ENCODE measurements at regions not wholly inside any gene's neighbourhood (a gene's known extent, or its start where the extent isn't known, plus 50 kb on each side); places are given as distances from the start of the nearest gene placed in this dataset.

DNA sequence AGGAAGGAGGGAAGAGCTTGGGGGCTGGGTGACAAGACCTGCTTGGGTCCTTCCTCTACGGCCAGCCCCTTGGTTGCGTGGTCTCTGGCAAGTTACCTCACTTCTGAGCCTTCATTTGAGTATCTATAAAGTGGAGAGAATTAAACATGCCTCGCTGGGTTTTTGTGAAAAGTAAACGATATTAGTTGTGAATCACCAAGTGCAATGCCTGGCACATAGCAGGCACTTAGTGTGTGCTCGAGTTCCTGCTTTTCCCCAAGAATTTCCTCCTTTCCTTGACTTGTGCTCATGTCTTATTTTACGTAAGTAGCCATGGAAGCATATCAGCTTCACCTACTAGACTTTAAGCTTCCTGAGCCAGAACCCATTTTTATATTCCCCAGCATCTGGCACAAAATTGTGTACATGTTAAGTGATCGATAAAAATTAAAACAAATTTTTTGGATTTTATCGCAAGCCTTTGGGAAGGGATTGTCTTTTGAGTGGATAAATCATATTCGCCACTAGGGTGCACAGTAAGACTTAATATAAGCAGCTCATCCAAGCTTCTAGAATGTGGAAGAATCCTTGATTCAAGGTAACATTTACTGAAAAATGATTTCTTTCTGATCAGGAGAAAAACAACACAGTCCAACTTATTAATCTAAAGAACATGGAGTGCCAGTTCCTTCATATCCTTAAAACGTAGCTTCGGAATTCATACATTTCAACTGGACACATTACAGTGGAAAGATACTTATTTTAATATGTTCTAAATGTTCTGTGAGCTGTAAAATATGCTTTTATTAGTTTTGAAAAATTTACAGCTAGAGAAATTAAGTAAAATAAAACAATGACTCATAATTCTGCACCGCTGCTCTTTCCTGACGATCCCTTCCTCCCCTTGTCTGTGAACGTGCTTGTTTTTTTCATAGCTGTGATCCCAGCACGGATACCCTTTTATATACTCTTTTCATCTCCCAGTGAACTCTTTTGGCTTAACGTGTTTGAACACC is 62.0 kb downstream of the SLC25A47 start (continued):
- TF ChIP-seq RAD21 (IDR thresholded peaks at IDR 0.05 in 1 of 2, conservative IDR thresholded peaks at IDR 0.05 in 1 of 2; ENCODE audit: low read depth in 2 of 2, low read length in 2 of 2), result peak; percentile 60 to 64
- no peak for TF ChIP-seq CTBP2 (IDR thresholded peaks at IDR 0.05; ENCODE audit: borderline replicate concordance, insufficient read depth, insufficient read length, low read length)
- TF ChIP-seq CEBPB (IDR thresholded peaks at IDR 0.05; ENCODE audit: low read depth, low read length), result no peak
- TF ChIP-seq, protein P1, sequence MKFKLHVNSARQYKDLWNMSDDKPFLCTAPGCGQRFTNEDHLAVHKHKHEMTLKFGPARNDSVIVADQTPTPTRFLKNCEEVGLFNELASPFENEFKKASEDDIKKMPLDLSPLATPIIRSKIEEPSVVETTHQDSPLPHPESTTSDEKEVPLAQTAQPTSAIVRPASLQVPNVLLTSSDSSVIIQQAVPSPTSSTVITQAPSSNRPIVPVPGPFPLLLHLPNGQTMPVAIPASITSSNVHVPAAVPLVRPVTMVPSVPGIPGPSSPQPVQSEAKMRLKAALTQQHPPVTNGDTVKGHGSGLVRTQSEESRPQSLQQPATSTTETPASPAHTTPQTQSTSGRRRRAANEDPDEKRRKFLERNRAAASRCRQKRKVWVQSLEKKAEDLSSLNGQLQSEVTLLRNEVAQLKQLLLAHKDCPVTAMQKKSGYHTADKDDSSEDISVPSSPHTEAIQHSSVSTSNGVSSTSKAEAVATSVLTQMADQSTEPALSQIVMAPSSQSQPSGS (IDR thresholded peaks at IDR 0.05; ENCODE audit: low read length), result no peak
- TF ChIP-seq TBP (IDR thresholded peaks at IDR 0.05; ENCODE audit: low read depth, low read length), result no peak
- TF ChIP-seq SUZ12 (IDR thresholded peaks at IDR 0.05; ENCODE audit: low read length), result no peak
- no peak for TF ChIP-seq MAFK (IDR thresholded peaks at IDR 0.05; ENCODE audit: low read depth, low read length)
- no peak for TF ChIP-seq ATF3 (IDR thresholded peaks at IDR 0.05; ENCODE audit: insufficient read depth, low read depth, low read length)
- TF ChIP-seq HDAC6 (IDR thresholded peaks at IDR 0.05; ENCODE audit: low read depth, low read length), result no peak
- no peak for TF ChIP-seq EGR1 (IDR thresholded peaks at IDR 0.05; ENCODE audit: borderline replicate concordance, low read depth, low read length)

Data from H1 (cell line).